Fibroblast of the aortic adventitia (primary cell): ENCODE measurements at regions not wholly inside any gene's neighbourhood (a gene's known extent, or its start where the extent isn't known, plus 50 kb on each side); places are given as distances from the start of the nearest gene placed in this dataset.
A peak's percentile ranks its signal among the peaks of the same experiment; 100 is the strongest.
"Not testable (repeated sequence)": the region's sequence is repeated elsewhere in the genome, so short reads cannot be mapped to it uniquely, and the experiment has no call there.

ENCODE experiments used
- DNase-seq: peaks from one replicate; pipeline ENCODE4 v3.0.0-alpha.2; 2010; ENCODE audit warnings: low read depth
- H3K4me3 ChIP-seq: 2 replicates; pipeline ENCODE4 v1.5.1; 2011; ENCODE audit warnings: low read depth, mild to moderate bottlenecking, control low read depth, low read length, moderate library complexity
- TF ChIP-seq, protein P1 (sequence below): IDR thresholded peaks from 2 replicates; pipeline ENCODE4 v1.5.1; 2011; ENCODE audit warnings: mild to moderate bottlenecking, low read length, control low read depth, inconsistent platforms; ENCODE audit not compliant: insufficient read depth

DNA sequence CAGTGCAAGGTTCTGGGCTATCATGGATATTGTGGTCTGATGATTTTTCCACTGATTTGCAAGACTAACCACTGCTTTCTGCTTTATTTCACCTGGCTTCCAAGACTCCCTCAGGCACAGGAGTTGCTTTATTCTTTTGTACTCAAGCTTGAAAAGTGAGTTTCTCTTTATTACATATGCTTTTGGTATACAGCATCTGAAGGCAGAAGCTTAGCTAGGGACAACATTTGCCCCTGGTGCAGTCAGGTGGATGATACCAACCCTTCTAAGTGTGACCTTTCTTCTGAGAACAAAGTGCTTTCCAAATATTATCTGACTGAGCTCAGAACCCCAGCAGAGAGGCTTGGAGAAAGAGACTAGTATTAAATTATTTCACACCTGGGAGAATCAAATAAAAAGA lies 94.0 kb upstream of the PHACTR1 start:
- no peak overlapping the region for H3K4me3 ChIP-seq
- TF ChIP-seq, protein P1, sequence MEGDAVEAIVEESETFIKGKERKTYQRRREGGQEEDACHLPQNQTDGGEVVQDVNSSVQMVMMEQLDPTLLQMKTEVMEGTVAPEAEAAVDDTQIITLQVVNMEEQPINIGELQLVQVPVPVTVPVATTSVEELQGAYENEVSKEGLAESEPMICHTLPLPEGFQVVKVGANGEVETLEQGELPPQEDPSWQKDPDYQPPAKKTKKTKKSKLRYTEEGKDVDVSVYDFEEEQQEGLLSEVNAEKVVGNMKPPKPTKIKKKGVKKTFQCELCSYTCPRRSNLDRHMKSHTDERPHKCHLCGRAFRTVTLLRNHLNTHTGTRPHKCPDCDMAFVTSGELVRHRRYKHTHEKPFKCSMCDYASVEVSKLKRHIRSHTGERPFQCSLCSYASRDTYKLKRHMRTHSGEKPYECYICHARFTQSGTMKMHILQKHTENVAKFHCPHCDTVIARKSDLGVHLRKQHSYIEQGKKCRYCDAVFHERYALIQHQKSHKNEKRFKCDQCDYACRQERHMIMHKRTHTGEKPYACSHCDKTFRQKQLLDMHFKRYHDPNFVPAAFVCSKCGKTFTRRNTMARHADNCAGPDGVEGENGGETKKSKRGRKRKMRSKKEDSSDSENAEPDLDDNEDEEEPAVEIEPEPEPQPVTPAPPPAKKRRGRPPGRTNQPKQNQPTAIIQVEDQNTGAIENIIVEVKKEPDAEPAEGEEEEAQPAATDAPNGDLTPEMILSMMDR = no peak
- DNase-seq = no peak

- TF ChIP-seq, protein P1 = no peak
- no peak for DNase-seq
- H3K4me3 ChIP-seq = no peak overlapping the region
These were observed 92.3 kb upstream of the PHACTR1 start for GRCh38 chr6:12624142-12624837.

GRCh38 chr6:12627053-12627452 lies 89.5 kb upstream of the PHACTR1 start:
- TF ChIP-seq, protein P1 = no peak
- no peak for DNase-seq
- H3K4me3 ChIP-seq = no peak overlapping the region

- no peak overlapping the region for H3K4me3 ChIP-seq
- TF ChIP-seq, protein P1 = no peak
- no peak for DNase-seq
These were observed 88.2 kb upstream of the PHACTR1 start for GRCh38 chr6:12628327-12628726.

DNA sequence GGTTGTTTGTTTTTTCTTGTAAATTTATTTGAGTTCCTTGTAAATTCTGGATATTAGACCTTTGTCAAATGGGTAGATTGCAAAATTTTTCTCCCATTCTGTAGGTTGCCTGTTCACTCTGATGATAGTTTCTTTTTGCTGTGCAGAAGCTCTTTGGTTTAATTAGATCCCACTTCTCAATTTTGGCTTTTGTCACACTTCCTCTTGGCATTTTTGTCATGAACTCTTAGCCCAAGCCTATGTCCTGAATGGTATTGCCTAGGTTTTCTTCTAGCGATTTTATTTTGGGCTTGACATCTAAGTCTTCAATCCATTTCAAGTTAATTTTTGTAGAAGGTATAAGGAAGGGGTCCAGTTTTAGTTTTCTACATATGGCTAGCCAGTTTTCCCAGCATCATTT lies 82.8 kb upstream of the PHACTR1 start:
- H3K4me3 ChIP-seq, DNase-seq: not testable (repeated sequence)

- no peak for DNase-seq
- TF ChIP-seq, protein P1 = no peak
- no peak overlapping the region for H3K4me3 ChIP-seq
These were observed 81.2 kb upstream of the PHACTR1 start for GRCh38 chr6:12635375-12635774.

DNA sequence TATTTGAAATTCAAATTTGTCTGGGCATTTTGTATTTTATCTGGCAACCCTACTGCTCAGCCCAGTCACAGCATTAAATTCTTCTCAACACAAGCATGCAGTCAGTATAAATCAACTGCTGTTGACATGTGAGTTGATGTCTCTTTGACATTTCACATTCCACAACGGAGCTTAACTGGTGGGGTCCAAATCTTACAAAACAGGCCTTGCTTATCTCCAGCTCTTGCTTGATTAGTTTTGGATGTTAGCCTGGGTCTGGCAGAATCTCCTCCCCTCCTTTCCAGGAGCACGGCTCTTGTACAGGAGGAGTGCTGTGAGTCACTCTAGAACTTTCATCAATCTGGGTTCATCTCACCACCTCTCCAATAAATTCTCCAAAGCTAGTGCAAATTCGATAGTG lies 80.8 kb upstream of the PHACTR1 start:
- no peak overlapping the region for H3K4me3 ChIP-seq
- peak; percentile 85 for DNase-seq
- TF ChIP-seq, protein P1 = no peak
